Right atrium auricular region (tissue), 2 donors: ENCODE measurements at regions not wholly inside any gene's neighbourhood (a gene's known extent, or its start where the extent isn't known, plus 50 kb on each side); places are given as distances from the start of the nearest gene placed in this dataset.
"Not testable (repeated sequence)": the region's sequence is repeated elsewhere in the genome, so short reads cannot be mapped to it uniquely, and the experiment has no call there.

ENCODE experiments used
- DNase-seq: peaks from one replicate; pipeline ENCODE4 v3.0.0-alpha.2; 2019; ENCODE audit warnings: low spot score
- H3K27ac ChIP-seq, 2 donors: fragments of 200-600 bp; sonication (generic); 1 replicate in 1 of 2; 2 replicates in 1 of 2; pipeline ENCODE4 v1.5.1; 2016 to 2019
- H3K27me3 ChIP-seq, 2 donors: fragments of 200-600 bp; sonication (generic); one replicate each; pipeline versions ENCODE4 v1.5.1 to v1.6.0; 2017 to 2019
- H3K36me3 ChIP-seq: fragments of 200-600 bp; sonication (generic); one replicate; pipeline ENCODE4 v1.5.1; 2016
- H3K4me1 ChIP-seq, 2 donors: fragments of 200-600 bp; sonication (generic); one replicate each; pipeline versions ENCODE4 v1.5.1 to v1.6.0; 2017 to 2019
- H3K4me3 ChIP-seq, 2 donors: fragments of 200-600 bp; sonication (generic); 1 replicate in 1 of 2; 2 replicates in 1 of 2; pipeline ENCODE4 v1.5.1; 2017 to 2019; ENCODE audit warnings: mild to moderate bottlenecking in 1 of 2, moderate library complexity in 1 of 2
- H3K9me3 ChIP-seq, 2 donors: fragments of 200-600 bp; sonication (generic); one replicate each; pipeline ENCODE4 v1.5.1; 2019
- TF ChIP-seq, protein P1 (sequence below), 2 donors: fragments of 200-600 bp; sonication (generic); IDR thresholded peaks; one replicate each; pipeline ENCODE4 v1.5.1; 2019; ENCODE audit warnings: antibody characterized with exemption in 2 of 2

DNA sequence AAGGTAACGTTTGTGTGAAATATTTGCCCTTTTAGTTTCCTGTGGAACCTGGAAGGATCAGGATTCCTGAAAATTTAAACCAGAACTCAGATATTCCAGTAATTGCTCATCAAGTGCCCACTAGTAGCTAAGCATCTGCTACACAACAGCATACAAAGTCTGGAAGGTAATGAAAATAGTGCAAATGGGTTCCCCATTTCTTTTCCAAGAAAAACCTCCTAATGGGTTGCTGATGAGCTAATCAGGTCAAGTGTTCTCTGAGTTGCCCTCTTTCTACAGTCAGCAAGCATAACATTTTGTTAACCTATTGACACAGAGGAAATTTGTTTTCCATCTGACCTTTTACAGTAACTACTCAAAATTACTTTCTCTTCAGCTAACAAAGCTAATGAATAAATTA is 83.6 kb upstream of the PMCH start:
- DNase-seq, result no peak
- Histone ChIP-seq H3K9me3 (peaks cover 0 to 6% of the 10 kb centered on the region in 2 donors), H3K36me3 (no peaks in the 10 kb centered on the region), H3K4me1 (no peaks in the 10 kb centered on the region), H3K27ac (no peak overlapping the region), H3K4me3 (no peak overlapping the region), H3K27me3 (no peaks in the 10 kb centered on the region)
- TF ChIP-seq, protein P1, sequence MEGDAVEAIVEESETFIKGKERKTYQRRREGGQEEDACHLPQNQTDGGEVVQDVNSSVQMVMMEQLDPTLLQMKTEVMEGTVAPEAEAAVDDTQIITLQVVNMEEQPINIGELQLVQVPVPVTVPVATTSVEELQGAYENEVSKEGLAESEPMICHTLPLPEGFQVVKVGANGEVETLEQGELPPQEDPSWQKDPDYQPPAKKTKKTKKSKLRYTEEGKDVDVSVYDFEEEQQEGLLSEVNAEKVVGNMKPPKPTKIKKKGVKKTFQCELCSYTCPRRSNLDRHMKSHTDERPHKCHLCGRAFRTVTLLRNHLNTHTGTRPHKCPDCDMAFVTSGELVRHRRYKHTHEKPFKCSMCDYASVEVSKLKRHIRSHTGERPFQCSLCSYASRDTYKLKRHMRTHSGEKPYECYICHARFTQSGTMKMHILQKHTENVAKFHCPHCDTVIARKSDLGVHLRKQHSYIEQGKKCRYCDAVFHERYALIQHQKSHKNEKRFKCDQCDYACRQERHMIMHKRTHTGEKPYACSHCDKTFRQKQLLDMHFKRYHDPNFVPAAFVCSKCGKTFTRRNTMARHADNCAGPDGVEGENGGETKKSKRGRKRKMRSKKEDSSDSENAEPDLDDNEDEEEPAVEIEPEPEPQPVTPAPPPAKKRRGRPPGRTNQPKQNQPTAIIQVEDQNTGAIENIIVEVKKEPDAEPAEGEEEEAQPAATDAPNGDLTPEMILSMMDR (IDR thresholded peaks at IDR 0.05), result no peak

DNA sequence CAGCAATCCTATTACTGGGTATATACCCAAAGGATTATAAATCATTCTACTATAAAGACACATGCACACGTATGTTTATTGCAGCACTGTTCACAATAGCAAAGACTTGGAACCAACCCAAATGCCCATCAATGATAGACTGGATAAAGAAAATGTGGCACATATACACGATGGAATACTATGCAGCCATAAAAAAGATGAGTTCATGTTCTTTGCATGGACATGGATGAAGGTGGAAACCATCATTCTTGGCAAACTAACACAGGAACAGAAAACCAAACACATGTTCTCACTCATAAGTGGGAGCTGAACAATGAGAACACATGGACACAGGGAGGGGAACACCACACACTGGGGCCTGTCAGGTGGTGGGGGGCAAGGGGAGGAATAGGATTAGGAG is 58.1 kb upstream of the PMCH start:
- H3K27ac ChIP-seq, H3K4me1 ChIP-seq, H3K36me3 ChIP-seq, H3K4me3 ChIP-seq, H3K27me3 ChIP-seq, H3K9me3 ChIP-seq, DNase-seq: not testable (repeated sequence)

DNA sequence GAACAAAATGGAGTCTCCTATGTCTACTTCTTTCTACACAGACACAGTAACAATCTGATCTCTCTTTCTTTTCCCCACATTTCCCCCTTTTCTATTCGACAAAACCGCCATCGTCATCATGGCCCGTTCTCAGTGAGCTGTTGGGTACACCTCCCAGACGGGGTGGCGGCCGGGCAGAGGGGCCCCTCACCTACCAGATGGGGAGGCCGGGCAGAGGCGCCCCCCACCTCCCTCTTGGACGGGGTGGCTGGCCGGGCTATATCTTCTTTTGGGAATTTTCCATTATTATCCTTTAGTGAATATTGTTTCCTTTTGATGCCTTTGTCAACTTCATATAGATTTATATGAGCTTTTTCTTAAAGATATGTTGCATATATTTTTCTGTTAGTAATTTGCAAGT is 53.4 kb upstream of the PMCH start:
- H3K27me3 ChIP-seq, result not testable (repeated sequence)

DNA sequence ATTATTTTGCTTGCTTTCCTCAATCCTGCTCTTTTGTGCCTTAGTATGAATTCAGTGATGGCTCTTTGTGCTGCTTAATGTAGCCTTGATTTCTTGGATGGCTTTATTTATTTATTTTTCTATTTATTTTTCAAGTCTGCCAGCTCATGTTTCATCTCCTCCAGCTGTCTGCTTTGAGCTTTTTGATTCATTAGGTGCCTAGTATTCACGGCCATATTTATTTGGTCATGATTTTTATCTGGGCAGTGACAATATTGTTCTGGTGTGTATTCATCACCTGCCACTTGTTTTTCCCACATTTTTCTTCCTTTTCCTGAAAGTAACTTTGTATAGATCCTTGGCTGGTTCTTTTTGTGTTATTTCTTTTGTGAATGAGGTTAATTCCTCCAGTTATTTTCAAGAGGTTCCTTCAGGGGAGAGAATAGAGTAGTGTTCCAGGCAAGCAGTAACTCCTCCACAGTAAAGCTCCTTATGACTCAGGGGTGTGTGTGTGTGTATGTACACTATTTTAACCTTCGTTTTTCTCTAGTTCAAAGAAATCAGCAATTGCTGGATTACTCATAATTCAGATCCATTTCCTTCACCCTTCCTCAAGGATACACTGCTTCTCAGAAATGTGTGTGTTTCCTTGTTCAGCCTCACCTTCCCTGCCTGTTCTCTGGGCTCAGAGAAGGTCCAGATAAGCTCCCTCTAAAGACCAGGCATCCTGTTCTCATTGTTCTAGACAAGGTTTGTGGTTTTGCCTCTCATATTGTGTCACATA is 51.6 kb upstream of the PMCH start:
- DNase-seq, result no peak
- no peaks in the 10 kb centered on the region for H3K9me3 ChIP-seq
- TF ChIP-seq, protein P1 (IDR thresholded peaks at IDR 0.05), result no peak
- no peak overlapping the region for H3K27ac ChIP-seq
- no peaks in the 10 kb centered on the region for H3K36me3 ChIP-seq
- H3K4me3 ChIP-seq, result no peak overlapping the region
- no peaks in the 10 kb centered on the region for H3K27me3 ChIP-seq
- no peaks in the 10 kb centered on the region for H3K4me1 ChIP-seq

More for the DNA sequence above, 53.4 kb upstream of the PMCH start:
- not testable (repeated sequence) for H3K4me3 ChIP-seq, H3K4me1 ChIP-seq, H3K36me3 ChIP-seq, H3K9me3 ChIP-seq, DNase-seq, H3K27ac ChIP-seq
